Stimulated activated effector memory CD8-positive, alpha-beta T cell treated with anti-CD3 and anti-CD28 coated beads, Interleukin-12 subunit alpha, Interleukin-12 subunit beta, amount 100 ng/mL, for 72 hours (primary cell): ENCODE measurements at regions not wholly inside any gene's neighbourhood (a gene's known extent, or its start where the extent isn't known, plus 50 kb on each side); places are given as distances from the start of the nearest gene placed in this dataset.

Experiments used
- ATAC-seq: fragments of 150-1000 bp; cut with Tn5 transposase; 2 replicates; pipeline ENCODE4 v1.10.0; 2021
- DNase-seq, 2 donors: peaks; one replicate each; pipeline ENCODE4 v3.0.0; 2021 to 2022; ENCODE audit warnings: low spot score in 2 of 2
- H3K27ac Mint-ChIP-seq: one replicate; pipeline ENCODE4 v1.8.0; 2022; ENCODE audit warnings: mild to moderate bottlenecking, mixed read lengths
- H3K36me3 Mint-ChIP-seq: one replicate; pipeline ENCODE4 v1.8.0; 2022; ENCODE audit warnings: mild to moderate bottlenecking, mixed read lengths
- H3K4me1 Mint-ChIP-seq: one replicate; pipeline ENCODE4 v1.8.0; 2022; ENCODE audit warnings: mixed read lengths
- H3K4me3 Mint-ChIP-seq: one replicate; pipeline ENCODE4 v1.8.0; 2022; ENCODE audit warnings: mild to moderate bottlenecking, mixed read lengths
- H3K9me3 Mint-ChIP-seq: one replicate; pipeline ENCODE4 v1.8.0; 2022; ENCODE audit warnings: mixed read lengths

GRCh38 chr20:48469026-48469425 is 358.8 kb downstream of the PREX1 start:
- DNase-seq (no peak), ATAC-seq (no peak)
- Mint-ChIP-seq H3K4me3 (no peak overlapping the region), H3K27ac (no peak overlapping the region), H3K36me3 (no peaks in the 10 kb centered on the region), H3K9me3 (no peaks in the 10 kb centered on the region), H3K4me1 (no peaks in the 10 kb centered on the region)

GRCh38 chr20:48468571-48468970 is 359.2 kb downstream of the PREX1 start:
- H3K4me1 Mint-ChIP-seq, result no peaks in the 10 kb centered on the region
- ATAC-seq (no peak), DNase-seq (no peak)
- no peak overlapping the region for H3K27ac Mint-ChIP-seq
- H3K36me3 Mint-ChIP-seq, result no peaks in the 10 kb centered on the region
- H3K9me3 Mint-ChIP-seq, result no peaks in the 10 kb centered on the region
- no peak overlapping the region for H3K4me3 Mint-ChIP-seq

GRCh38 chr20:48467622-48468021 is 360.2 kb downstream of the PREX1 start:
- H3K27ac Mint-ChIP-seq, result no peak overlapping the region
- H3K4me3 Mint-ChIP-seq, result no peak overlapping the region

GRCh38 chr20:48465271-48465670 is 362.5 kb downstream of the PREX1 start:
- H3K9me3 Mint-ChIP-seq, result no peaks in the 10 kb centered on the region

More at GRCh38 chr20:48467622-48468021, 360.2 kb downstream of the PREX1 start:
- peak; percentile 45 for ATAC-seq
- Mint-ChIP-seq H3K4me1 (no peaks in the 10 kb centered on the region), H3K36me3 (no peaks in the 10 kb centered on the region), H3K9me3 (no peaks in the 10 kb centered on the region)
- DNase-seq, result no peak

GRCh38 chr20:48463916-48464315 is 363.9 kb downstream of the PREX1 start:
- Mint-ChIP-seq H3K27ac (no peak overlapping the region), H3K9me3 (no peaks in the 10 kb centered on the region), H3K4me1 (no peaks in the 10 kb centered on the region), H3K36me3 (no peaks in the 10 kb centered on the region), H3K4me3 (no peak overlapping the region)
- DNase-seq (no peak), ATAC-seq (no peak)

More at GRCh38 chr20:48465271-48465670, 362.5 kb downstream of the PREX1 start:
- Mint-ChIP-seq H3K4me1 (no peaks in the 10 kb centered on the region), H3K36me3 (no peaks in the 10 kb centered on the region), H3K27ac (no peak overlapping the region), H3K4me3 (no peak overlapping the region)
- ATAC-seq (no peak), DNase-seq (no peak)

GRCh38 chr20:48463096-48463720 is 364.6 kb downstream of the PREX1 start:
- DNase-seq (no peak), ATAC-seq (no peak)
- H3K36me3 Mint-ChIP-seq, result no peaks in the 10 kb centered on the region
- no peaks in the 10 kb centered on the region for H3K4me1 Mint-ChIP-seq
- H3K9me3 Mint-ChIP-seq, result no peaks in the 10 kb centered on the region
- H3K27ac Mint-ChIP-seq, result no peak overlapping the region
- no peak overlapping the region for H3K4me3 Mint-ChIP-seq

- no peak for ATAC-seq
- Mint-ChIP-seq H3K4me1 (no peaks in the 10 kb centered on the region), H3K36me3 (no peaks in the 10 kb centered on the region)
Observed at GRCh38 chr20:48461735-48462119, 366.1 kb downstream of the PREX1 start.

GRCh38 chr20:48461091-48461734 is 366.6 kb downstream of the PREX1 start:
- no peak overlapping the region for H3K4me3 Mint-ChIP-seq
- ATAC-seq, result no peak
- H3K27ac Mint-ChIP-seq, result no peak overlapping the region
- H3K36me3 Mint-ChIP-seq, result no peaks in the 10 kb centered on the region
- DNase-seq, result no peak
- H3K4me1 Mint-ChIP-seq, result no peaks in the 10 kb centered on the region
- H3K9me3 Mint-ChIP-seq, result no peaks in the 10 kb centered on the region

More at GRCh38 chr20:48461735-48462119, 366.1 kb downstream of the PREX1 start:
- no peak overlapping the region for H3K4me3 Mint-ChIP-seq
- no peak overlapping the region for H3K27ac Mint-ChIP-seq
- no peak for DNase-seq
- H3K9me3 Mint-ChIP-seq, result no peaks in the 10 kb centered on the region

- Mint-ChIP-seq H3K4me3 (no peak overlapping the region), H3K36me3 (no peaks in the 10 kb centered on the region), H3K4me1 (no peaks in the 10 kb centered on the region), H3K9me3 (no peaks in the 10 kb centered on the region), H3K27ac (no peak overlapping the region)
- ATAC-seq (no peak), DNase-seq (no peak)
Observed at GRCh38 chr20:48460681-48461080, 367.1 kb downstream of the PREX1 start.

GRCh38 chr20:48459722-48460395 is 367.9 kb downstream of the PREX1 start:
- no peak for ATAC-seq
- no peaks in the 10 kb centered on the region for H3K4me1 Mint-ChIP-seq
- no peaks in the 10 kb centered on the region for H3K36me3 Mint-ChIP-seq

GRCh38 chr20:48458601-48459385 is 369.0 kb downstream of the PREX1 start:
- ATAC-seq (no peak), DNase-seq (no peak)
- Mint-ChIP-seq H3K4me1 (no peaks in the 10 kb centered on the region), H3K4me3 (no peak overlapping the region), H3K9me3 (no peaks in the 10 kb centered on the region), H3K36me3 (no peaks in the 10 kb centered on the region), H3K27ac (no peak overlapping the region)

More at GRCh38 chr20:48459722-48460395, 367.9 kb downstream of the PREX1 start:
- Mint-ChIP-seq H3K9me3 (no peaks in the 10 kb centered on the region), H3K27ac (no peak overlapping the region), H3K4me3 (no peak overlapping the region)
- no peak for DNase-seq

- no peak overlapping the region for H3K4me3 Mint-ChIP-seq
- H3K4me1 Mint-ChIP-seq, result no peaks in the 10 kb centered on the region
- no peak for DNase-seq
- no peaks in the 10 kb centered on the region for H3K9me3 Mint-ChIP-seq
- no peak overlapping the region for H3K27ac Mint-ChIP-seq
- no peak for ATAC-seq
- H3K36me3 Mint-ChIP-seq, result no peaks in the 10 kb centered on the region
Observed at GRCh38 chr20:48458003-48458377, 369.8 kb downstream of the PREX1 start.

- no peak overlapping the region for H3K4me3 Mint-ChIP-seq
- no peaks in the 10 kb centered on the region for H3K36me3 Mint-ChIP-seq
- no peak overlapping the region for H3K27ac Mint-ChIP-seq
- DNase-seq, result no peak
- peak; percentile 17 for ATAC-seq
- H3K4me1 Mint-ChIP-seq, result no peaks in the 10 kb centered on the region
- no peaks in the 10 kb centered on the region for H3K9me3 Mint-ChIP-seq
Observed at GRCh38 chr20:48457193-48458002, 370.4 kb downstream of the PREX1 start.

GRCh38 chr20:48456366-48457192 is 371.2 kb downstream of the PREX1 start:
- Mint-ChIP-seq H3K4me1 (no peaks in the 10 kb centered on the region), H3K9me3 (no peaks in the 10 kb centered on the region), H3K36me3 (no peaks in the 10 kb centered on the region), H3K27ac (no peak overlapping the region), H3K4me3 (no peak overlapping the region)
- ATAC-seq, result no peak
- no peak for DNase-seq
